ENCODE measurements at regions not wholly inside any gene's neighbourhood (a gene's known extent, or its start where the extent isn't known, plus 50 kb on each side); places are given as distances from the start of the nearest gene placed in this dataset.
A peak's percentile ranks its signal among the peaks of the same experiment; 100 is the strongest.

- peak; percentile 10 for DNase-seq
Measured at GRCh38 chr20:40770564-40771307, 81.7 kb upstream of the MAFB start.

GRCh38 chr20:40771308-40771610 lies 82.2 kb upstream of the MAFB start:
- no peak for DNase-seq

DNA sequence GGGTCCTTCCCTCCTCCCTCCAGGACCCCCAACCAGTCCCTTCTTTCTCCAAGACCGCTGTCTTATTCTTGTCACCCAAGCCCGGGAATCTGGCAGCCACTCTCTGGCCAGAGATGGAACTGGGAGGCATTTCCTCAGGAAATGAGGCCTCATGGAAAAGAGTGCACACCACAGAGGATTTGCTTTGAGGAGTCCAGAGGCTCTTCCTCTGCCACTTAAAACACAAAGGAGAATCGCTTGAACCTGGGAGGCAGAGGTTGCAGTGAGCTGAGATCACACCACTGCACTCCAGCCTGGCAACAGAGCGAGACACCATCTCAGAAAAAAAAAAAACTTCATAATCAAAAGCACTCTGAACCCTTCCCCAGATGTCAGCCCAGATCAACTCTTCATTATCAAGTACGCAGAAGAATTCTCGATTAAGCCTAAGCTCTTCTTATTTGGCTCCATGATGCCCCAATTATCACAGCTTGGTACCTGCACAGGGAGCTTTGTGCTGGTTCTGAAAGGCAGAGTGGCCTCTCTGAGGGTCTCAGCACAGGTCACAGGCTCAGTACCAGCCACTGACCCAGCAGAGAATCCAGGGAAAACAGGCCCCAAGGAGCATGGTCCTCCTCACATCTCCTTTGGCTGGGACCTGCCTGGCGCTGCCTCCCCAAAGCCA lies 82.9 kb upstream of the MAFB start:
- DNase-seq: no peak

DNA sequence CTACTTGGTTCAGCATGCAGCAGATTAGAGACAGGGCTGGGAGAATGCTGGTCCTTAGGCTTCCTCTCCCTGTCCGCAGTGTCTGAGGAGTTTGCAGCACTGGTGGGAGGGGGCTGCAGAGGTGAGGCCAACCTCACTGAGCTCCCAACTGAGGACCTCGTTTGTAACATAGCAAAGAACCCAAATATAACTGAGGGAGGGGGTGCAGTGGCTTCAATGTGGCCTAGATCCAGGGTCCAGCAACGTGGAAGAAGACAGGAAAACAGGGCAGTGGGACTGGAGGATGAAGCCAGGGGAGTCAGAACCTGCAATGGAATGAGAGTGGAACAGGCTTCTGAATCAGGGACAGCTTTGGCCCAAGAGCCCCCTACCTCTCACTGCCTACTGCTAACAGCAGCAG lies 84.3 kb upstream of the MAFB start:
- no peak for DNase-seq

DNA sequence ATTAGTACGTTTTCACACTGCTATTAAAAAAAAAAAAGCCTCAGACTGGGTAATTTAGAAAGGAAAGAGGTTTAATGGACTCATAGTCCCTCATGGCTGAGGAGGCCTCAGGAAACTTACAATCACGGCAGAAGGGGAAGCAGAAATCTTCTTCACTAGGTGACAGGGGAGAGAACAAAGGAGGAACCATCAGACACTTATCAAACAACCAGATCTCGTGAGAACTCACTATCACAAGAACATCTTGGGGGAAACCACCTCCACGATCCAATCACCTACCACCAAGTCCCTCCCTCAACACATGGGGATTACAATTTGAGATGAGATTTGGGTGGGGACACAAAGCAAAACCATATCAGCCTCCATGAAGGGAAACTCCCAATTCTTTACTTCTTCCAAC lies 85.2 kb upstream of the MAFB start:
- no peak for DNase-seq

DNA sequence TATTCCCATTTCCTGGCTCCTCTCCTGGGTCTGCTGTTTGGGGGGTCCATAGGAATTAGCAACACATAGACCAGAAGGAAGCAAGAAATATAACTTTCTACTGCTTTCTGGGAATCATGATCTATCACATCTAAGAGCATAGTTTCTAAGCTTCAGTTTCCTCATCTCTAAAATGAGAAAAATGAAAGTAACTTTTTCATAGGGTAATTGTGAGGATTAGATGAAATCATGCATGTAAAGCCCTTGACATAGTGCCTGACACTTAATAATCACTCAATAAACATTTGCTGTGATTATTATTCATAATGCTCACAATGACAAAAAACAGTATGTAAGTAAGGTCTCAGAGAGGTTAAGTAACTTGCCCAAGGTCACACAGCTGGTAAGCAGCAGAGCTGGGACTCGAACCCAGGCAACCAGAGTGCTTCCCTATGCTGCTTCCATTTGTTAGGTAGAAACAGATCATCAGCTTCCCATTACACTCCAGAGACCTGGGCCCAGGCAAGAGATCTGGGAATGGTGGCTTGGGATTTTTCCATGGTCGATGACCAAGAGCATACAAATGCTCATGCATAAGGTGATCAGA lies 86.6 kb upstream of the MAFB start:
- no peak for DNase-seq

DNA sequence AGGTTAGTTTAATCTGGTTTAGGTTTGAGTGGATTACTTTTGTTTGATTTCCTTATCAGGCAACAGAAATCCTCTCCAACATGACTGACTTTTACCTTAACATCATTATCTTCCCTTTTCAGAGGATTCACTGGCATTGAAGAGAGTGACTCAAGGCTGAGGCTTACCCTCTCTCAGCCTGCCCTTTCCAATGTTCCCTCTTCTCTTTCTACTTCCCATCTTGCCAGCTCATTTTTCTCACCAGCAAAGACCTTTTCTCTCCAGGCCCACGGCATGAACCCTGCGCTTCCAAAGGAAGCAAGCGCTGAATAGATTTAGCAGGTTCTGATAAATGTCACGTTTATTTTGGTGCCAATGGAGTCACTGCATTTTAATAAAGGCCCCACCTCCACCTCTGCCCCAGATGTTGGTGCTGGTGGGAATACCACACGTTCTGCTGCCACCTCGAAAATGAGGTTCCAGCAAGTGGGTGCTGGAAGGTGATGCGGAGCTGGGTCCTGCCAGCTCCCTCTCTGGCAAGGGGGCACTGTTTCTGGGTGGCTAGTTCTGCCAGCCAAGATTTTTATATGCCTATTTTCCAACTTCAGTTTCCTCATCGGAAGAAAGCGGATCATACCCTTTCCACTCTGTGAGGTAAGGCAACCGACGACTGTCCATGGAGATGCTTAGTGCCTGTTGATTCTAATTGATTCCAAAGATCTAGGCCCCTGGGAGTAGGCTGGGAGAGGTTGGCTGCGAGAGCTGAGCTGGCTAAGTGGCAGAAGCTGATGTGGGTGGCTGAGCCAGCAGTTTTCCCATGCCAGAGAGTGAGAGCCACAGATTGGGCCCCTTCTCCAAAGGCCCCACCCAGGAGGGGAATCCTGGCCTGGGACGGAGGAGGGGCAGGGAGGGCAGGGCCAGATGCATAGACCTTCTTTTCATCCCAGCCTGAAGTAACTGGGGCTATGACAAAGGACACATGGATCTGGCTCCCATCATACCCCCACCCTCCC lies 87.7 kb upstream of the MAFB start:
- DNase-seq: no peak

DNA sequence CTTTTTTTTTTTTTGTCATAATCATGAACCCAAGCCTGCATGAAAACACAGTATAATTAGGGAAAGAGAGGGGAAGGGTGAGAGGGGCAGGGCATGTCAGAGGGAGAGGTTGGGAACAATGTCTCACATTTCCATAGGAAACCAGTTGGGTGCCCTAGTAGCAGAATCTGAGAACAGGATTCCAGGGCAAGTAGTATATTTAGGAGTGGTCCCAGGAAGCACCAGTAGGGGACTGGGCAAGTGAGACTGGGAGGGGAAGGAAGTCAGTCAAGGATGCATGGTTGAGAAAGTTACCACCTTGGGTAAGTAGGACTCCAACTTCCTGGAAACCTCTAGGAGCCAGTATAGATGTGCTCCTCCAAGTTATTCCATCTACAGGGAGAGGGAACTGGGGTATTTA lies 88.6 kb upstream of the MAFB start:
- DNase-seq: no peak

DNA sequence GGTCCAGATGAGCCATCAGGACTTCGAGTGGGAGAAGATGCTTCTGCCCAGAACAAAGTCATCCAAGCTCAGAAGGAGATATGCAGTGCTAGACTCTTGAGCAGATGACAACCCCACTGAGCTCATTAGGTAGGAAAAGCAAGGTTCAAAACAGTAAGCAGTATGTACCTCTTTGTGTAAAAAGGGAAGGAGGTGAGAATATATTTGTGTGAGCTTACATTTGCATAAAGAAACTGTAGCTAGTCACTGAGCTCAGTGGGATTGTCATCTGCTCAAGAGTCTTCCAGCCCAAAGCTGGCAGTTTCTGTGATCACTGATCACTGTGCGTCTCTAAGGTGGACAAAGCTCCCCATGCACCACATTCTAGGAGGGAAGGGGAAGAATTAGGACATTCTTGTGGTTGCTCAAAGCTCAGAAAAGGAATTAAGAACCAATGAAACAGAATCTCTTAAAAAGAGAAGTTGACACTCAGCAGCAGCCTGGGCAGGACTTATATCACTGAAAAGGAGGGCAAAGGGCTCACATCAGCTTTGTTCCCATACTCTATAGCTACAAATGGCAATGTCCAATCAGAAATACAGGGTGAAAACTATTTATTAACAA lies 90.0 kb upstream of the MAFB start:
- DNase-seq: no peak

DNA sequence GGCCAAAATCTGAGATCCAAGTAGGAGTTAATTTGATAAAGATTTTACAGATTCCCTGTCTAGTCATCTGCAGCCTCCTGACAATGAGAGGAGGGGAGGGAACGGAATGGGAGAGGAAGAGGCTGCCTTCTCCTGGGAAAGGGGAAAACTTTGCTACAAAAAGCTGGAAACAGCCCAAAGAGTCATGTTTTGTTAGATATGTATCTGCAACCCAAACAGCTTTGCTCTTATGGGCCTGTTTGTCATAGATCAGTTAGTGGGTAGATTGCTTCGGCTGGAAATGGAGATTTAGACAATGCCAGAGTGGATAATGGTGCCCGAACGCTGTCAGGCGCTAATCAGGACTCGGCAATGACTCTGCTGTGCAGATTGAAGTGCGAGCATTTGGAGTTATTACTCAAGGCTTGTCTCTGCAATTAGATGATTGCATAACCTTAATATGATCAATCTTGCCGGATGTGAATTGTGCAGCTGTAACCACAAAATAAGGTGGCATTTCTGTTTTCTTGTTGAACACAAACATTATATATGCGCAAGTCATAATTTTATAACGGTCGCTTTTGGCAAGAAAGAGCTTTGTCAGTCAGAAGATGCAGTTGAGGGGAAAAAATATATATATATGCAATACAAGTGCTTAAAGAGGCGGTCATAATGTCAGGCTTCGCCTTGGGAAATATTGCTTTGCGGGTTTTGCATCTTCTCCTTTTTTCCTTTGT lies 92.4 kb upstream of the MAFB start:
- no peak for DNase-seq

- DNase-seq: no peak
Measured at GRCh38 chr20:40782043-40782368, 93.0 kb upstream of the MAFB start.

- DNase-seq: no peak
Measured at GRCh38 chr20:40785346-40785745, 96.3 kb upstream of the MAFB start.

GRCh38 chr20:40786336-40786735 lies 97.3 kb upstream of the MAFB start:
- no peak for DNase-seq

DNA sequence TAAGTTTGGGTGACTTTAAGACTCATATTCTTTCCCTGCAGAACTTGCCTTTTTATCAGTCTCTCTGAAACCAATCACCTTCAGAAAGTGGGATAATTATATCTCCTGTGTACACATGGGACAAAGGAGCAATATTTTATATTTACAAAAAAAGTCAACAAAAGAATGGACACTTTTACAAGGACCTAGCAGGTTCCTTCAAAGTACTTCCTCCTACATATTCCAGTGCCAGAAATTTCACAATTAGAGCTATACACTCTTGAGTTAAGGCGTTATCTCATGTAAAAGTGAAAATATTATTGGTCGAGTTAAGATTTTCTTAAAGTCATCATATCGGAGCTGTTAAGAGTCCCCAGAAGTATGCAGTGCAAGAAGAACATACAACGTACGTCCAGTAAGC lies 98.9 kb upstream of the MAFB start:
- no peak for DNase-seq

- DNase-seq: no peak
Measured at GRCh38 chr20:40797425-40797824, 108.4 kb upstream of the MAFB start.

DNA sequence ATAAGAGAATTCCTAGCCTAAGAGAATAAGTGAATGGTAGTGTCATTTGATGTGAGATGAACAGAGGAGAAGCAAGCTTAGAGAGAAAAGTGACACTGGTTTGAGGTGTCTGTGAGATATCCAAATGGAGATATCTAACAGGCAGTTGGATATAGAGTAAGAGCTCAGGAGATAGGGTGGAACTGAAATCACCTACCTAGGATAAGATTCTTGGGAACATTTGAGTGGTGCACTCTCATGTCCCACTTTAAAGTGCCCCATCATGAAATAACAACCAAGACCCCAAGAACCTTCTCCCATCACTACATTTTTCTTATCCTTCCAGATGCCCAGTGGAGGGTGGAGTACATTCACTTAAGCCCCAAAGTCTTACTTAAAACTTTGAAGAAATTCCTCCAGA lies 109.0 kb upstream of the MAFB start:
- no peak for DNase-seq

DNA sequence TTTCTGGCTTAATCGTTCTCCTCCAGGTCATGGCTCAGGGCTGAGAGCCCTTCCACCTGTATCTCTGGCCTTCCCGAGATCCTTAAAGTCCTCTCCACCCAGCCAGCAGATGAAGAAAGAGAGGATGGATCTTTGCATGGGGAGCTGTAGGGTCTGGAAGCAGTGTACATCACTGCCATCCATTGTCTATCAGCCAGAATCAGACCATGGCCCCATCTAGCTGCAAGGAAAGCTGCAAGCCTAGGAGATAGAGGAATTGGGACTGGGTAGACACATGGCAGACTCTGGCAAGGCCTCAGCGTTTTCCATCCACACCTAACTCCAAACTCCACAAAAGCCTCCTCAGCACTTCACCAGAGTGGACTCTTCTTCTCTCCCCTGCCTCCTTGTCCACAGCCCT lies 113.8 kb upstream of the MAFB start:
- DNase-seq: no peak

- no peak for DNase-seq
Measured at GRCh38 chr20:40803381-40803780, 114.3 kb upstream of the MAFB start.

GRCh38 chr20:40805592-40805991 lies 116.6 kb upstream of the MAFB start:
- no peak for DNase-seq

DNA sequence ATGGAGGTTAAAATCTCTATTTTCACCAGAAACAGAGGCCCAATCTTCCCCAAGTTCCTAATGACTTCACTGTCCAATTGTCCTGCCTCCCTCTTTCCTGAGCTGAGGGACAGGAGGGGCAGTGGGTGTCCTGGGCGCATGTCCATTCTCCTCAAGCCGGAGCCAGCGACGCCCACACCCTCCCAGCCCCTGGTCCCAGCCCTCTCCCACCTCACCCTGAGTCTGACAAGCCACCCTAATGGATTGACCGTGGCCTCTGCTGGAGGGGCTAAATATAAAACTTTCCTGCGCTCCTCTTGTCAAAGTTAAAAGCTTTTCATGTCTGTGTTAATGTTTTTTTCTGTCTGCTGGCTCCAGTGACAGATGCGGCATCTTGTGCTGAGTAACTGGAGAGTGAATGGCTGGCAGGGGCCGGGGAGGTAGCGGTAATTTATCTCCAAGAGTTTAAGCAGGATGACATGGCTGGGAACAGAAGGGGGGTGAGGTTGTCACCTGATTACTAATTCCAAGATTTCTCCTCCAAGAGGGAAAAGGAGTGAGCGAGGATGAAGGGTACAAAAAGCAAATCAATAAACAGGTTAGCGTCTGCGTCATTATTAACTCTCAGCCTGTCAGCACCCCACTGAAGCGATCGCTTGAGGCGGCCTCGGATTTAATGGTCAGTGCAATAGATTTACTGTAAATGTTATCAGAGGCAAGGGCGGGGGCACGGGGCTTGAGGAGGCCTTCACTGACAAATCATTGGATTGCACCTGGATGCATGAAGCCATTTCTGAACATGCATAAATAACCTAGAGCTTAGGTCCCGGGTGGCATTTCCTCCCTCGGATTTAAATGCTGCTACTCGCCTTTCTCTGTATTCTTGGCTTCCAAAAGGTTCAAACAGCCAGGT lies 118.1 kb upstream of the MAFB start:
- DNase-seq: peak; percentile 2

GRCh38 chr20:40807821-40808170 lies 118.8 kb upstream of the MAFB start:
- DNase-seq: no peak
